NCI-H1048 (cell line): ENCODE measurements at regions not wholly inside any gene's neighbourhood (a gene's known extent, or its start where the extent isn't known, plus 50 kb on each side); places are given as distances from the start of the nearest gene placed in this dataset.

ENCODE experiments used
- DNase-seq: peaks from one replicate; lab custom pipeline; 2025; lab: John Stamatoyannopoulos, UW

GRCh38 chr10:53749439-53749838, 976.9 kb upstream of the MBL2 start:
- DNase-seq: no peak

- no peak for DNase-seq
These were observed 975.7 kb upstream of the MBL2 start for GRCh38 chr10:53748319-53748718.

- DNase-seq: no peak
These were observed 972.2 kb upstream of the MBL2 start for GRCh38 chr10:53744746-53745145.

GRCh38 chr10:53744176-53744575, 971.6 kb upstream of the MBL2 start:
- DNase-seq: no peak

GRCh38 chr10:53737132-53737531, 964.5 kb upstream of the MBL2 start:
- DNase-seq: no peak

- DNase-seq: no peak
These were observed 954.3 kb upstream of the MBL2 start for GRCh38 chr10:53726921-53727320.

GRCh38 chr10:53724581-53724980, 952.0 kb upstream of the MBL2 start:
- no peak for DNase-seq

- no peak for DNase-seq
These were observed 947.1 kb upstream of the MBL2 start for GRCh38 chr10:53719658-53720057.

- no peak for DNase-seq
These were observed 943.6 kb upstream of the MBL2 start for GRCh38 chr10:53716156-53716555.

- DNase-seq: no peak
These were observed 940.8 kb upstream of the MBL2 start for GRCh38 chr10:53713431-53713830.

GRCh38 chr10:53702489-53702888, 929.9 kb upstream of the MBL2 start:
- no peak for DNase-seq

GRCh38 chr10:53701213-53701612, 928.6 kb upstream of the MBL2 start:
- DNase-seq: no peak

GRCh38 chr10:53700278-53700677, 927.7 kb upstream of the MBL2 start:
- DNase-seq: no peak

GRCh38 chr10:53699684-53700083, 927.1 kb upstream of the MBL2 start:
- no peak for DNase-seq

- DNase-seq: no peak
These were observed 926.6 kb upstream of the MBL2 start for GRCh38 chr10:53699231-53699630.

- DNase-seq: no peak
These were observed 924.5 kb upstream of the MBL2 start for GRCh38 chr10:53697038-53697437.

GRCh38 chr10:53690524-53691240, 918.1 kb upstream of the MBL2 start:
- no peak for DNase-seq

GRCh38 chr10:53687800-53688199, 915.2 kb upstream of the MBL2 start:
- no peak for DNase-seq

- no peak for DNase-seq
These were observed 910.3 kb upstream of the MBL2 start for GRCh38 chr10:53682885-53683284.

- no peak for DNase-seq
These were observed 909.9 kb upstream of the MBL2 start for GRCh38 chr10:53682458-53682857.

GRCh38 chr10:53679666-53680065, 907.1 kb upstream of the MBL2 start:
- no peak for DNase-seq

- no peak for DNase-seq
These were observed 902.6 kb upstream of the MBL2 start for GRCh38 chr10:53675177-53675576.

GRCh38 chr10:53667063-53667462, 894.5 kb upstream of the MBL2 start:
- DNase-seq: no peak

- DNase-seq: no peak
These were observed 891.9 kb upstream of the MBL2 start for GRCh38 chr10:53664282-53665019.
